ENCODE measurements at regions not wholly inside any gene's neighbourhood (a gene's known extent, or its start where the extent isn't known, plus 50 kb on each side); places are given as distances from the start of the nearest gene placed in this dataset.

- no peak overlapping the region for H3K4me3 ChIP-seq (ENCODE audit: low read depth, low read length)
- no peak for TF ChIP-seq CTCF (IDR thresholded peaks at IDR 0.05; ENCODE audit: borderline replicate concordance, insufficient read depth, low read depth, low read length)
Measured at GRCh38 chr5:167918184-167918812, 373.1 kb upstream of the WWC1 start.

- no peak overlapping the region for H3K4me3 ChIP-seq (ENCODE audit: low read depth, low read length)
- no peak for TF ChIP-seq CTCF (IDR thresholded peaks at IDR 0.05; ENCODE audit: borderline replicate concordance, insufficient read depth, low read depth, low read length)
Measured at GRCh38 chr5:167918813-167919483, 372.5 kb upstream of the WWC1 start.

GRCh38 chr5:167920589-167920988, 370.9 kb upstream of the WWC1 start:
- H3K4me3 ChIP-seq (ENCODE audit: low read depth, low read length): no peak overlapping the region
- no peak for TF ChIP-seq CTCF (IDR thresholded peaks at IDR 0.05; ENCODE audit: borderline replicate concordance, insufficient read depth, low read depth, low read length)

- H3K4me3 ChIP-seq (ENCODE audit: low read depth, low read length): no peak overlapping the region
Measured at GRCh38 chr5:167921796-167922195, 369.6 kb upstream of the WWC1 start.

GRCh38 chr5:167923396-167923795, 368.0 kb upstream of the WWC1 start:
- H3K4me3 ChIP-seq (ENCODE audit: low read depth, low read length): no peak overlapping the region
- no peak for TF ChIP-seq CTCF (IDR thresholded peaks at IDR 0.05; ENCODE audit: borderline replicate concordance, insufficient read depth, low read depth, low read length)

More at GRCh38 chr5:167921796-167922195, 369.6 kb upstream of the WWC1 start:
- TF ChIP-seq CTCF (IDR thresholded peaks at IDR 0.05; ENCODE audit: borderline replicate concordance, insufficient read depth, low read depth, low read length): no peak

GRCh38 chr5:167929841-167930240, 361.6 kb upstream of the WWC1 start:
- no peak for TF ChIP-seq CTCF (IDR thresholded peaks at IDR 0.05; ENCODE audit: borderline replicate concordance, insufficient read depth, low read depth, low read length)
- no peak overlapping the region for H3K4me3 ChIP-seq (ENCODE audit: low read depth, low read length)

GRCh38 chr5:167934551-167934971, 356.9 kb upstream of the WWC1 start:
- no peak overlapping the region for H3K4me3 ChIP-seq (ENCODE audit: low read depth, low read length)
- TF ChIP-seq CTCF (IDR thresholded peaks at IDR 0.05; ENCODE audit: borderline replicate concordance, insufficient read depth, low read depth, low read length): no peak

All from GM12875 (cell line).